Tibial nerve (tissue), 4 donors: ENCODE measurements at regions not wholly inside any gene's neighbourhood (a gene's known extent, or its start where the extent isn't known, plus 50 kb on each side); places are given as distances from the start of the nearest gene placed in this dataset.

Source experiments
- DNase-seq, 2 donors: peaks; one replicate each; pipeline ENCODE4 v3.0.0-alpha.2; 2019; ENCODE audit warnings: low spot score in 2 of 2
- H3K27ac ChIP-seq, 4 donors: fragments of 200-600 bp; sonication (generic) in 3 of 4; one replicate each; pipeline ENCODE4 v1.5.1; 2017 to 2019; ENCODE audit warnings: mild to moderate bottlenecking in 1 of 4
- H3K27me3 ChIP-seq, 2 donors: fragments of 200-600 bp; sonication (generic) in 1 of 2; one replicate each; pipeline versions ENCODE4 v1.5.1 to v1.6.0; 2017 to 2019
- H3K36me3 ChIP-seq, 3 donors: fragments of 200-600 bp; sonication (generic); one replicate each; pipeline ENCODE4 v1.5.1; 2018 to 2019
- H3K4me1 ChIP-seq, 4 donors: fragments of 200-600 bp; sonication (generic) in 3 of 4; one replicate each; pipeline ENCODE4 v1.5.1; 2017 to 2019
- H3K4me3 ChIP-seq, 4 donors: fragments of 200-600 bp; sonication (generic) in 3 of 4; one replicate each; pipeline ENCODE4 v1.5.1; 2017 to 2019; ENCODE audit warnings: mild to moderate bottlenecking in 1 of 4, moderate library complexity in 1 of 4
- H3K9me3 ChIP-seq, 4 donors: fragments of 200-600 bp; sonication (generic) in 3 of 4; one replicate each; pipeline ENCODE4 v1.5.1; 2017 to 2019
- EP300 ChIP-seq, 2 donors: sonication (generic); formaldehyde crosslinking; IDR thresholded peaks; one replicate each; pipeline ENCODE4 v1.6.1; 2017; ENCODE audit warnings: antibody characterized with exemption in 2 of 2, mild to moderate bottlenecking in 1 of 2
- POLR2A ChIP-seq, 2 donors: fragments of 450-650 bp; IDR thresholded peaks; one replicate each; pipeline ENCODE4 v1.6.1; 2017; ENCODE audit warnings: antibody characterized with exemption in 2 of 2, mild to moderate bottlenecking in 2 of 2, moderate library complexity in 2 of 2
- WGBS, 2 donors: methylation state at CpG; one replicate each; pipeline ENCODE4 v1.1.5; 2018; 5-methylcytosine and 5-hydroxymethylcytosine counted together
- TF ChIP-seq, protein P1 (sequence below), 5 experiments: fragments of 200-600 bp in 3 of 5; fragments of 450-650 bp in 2 of 5; sonication (generic) in 3 of 5; IDR thresholded peaks; one replicate each; pipeline ENCODE4 v1.5.1; 2016 to 2019; ENCODE audit warnings: antibody characterized with exemption in 5 of 5, mild to moderate bottlenecking in 3 of 5, moderate library complexity in 2 of 5

GRCh38 chr14:22500525-22500924, 88.5 kb downstream of the DAD1 start:
- DNase-seq, result no peak
- WGBS, 2 donors, result 80 to 87% methylated on average over 2 of the region's 2 CpGs
- TF ChIP-seq POLR2A (IDR thresholded peaks at IDR 0.05), result no peak
- TF ChIP-seq, protein P1, sequence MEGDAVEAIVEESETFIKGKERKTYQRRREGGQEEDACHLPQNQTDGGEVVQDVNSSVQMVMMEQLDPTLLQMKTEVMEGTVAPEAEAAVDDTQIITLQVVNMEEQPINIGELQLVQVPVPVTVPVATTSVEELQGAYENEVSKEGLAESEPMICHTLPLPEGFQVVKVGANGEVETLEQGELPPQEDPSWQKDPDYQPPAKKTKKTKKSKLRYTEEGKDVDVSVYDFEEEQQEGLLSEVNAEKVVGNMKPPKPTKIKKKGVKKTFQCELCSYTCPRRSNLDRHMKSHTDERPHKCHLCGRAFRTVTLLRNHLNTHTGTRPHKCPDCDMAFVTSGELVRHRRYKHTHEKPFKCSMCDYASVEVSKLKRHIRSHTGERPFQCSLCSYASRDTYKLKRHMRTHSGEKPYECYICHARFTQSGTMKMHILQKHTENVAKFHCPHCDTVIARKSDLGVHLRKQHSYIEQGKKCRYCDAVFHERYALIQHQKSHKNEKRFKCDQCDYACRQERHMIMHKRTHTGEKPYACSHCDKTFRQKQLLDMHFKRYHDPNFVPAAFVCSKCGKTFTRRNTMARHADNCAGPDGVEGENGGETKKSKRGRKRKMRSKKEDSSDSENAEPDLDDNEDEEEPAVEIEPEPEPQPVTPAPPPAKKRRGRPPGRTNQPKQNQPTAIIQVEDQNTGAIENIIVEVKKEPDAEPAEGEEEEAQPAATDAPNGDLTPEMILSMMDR (IDR thresholded peaks at IDR 0.05), result no peak
- no peak for TF ChIP-seq EP300 (IDR thresholded peaks at IDR 0.05)

GRCh38 chr14:22497671-22498093, 91.3 kb downstream of the DAD1 start:
- H3K4me1 ChIP-seq, result peaks cover 0 to 9% (median 0%) of the 10 kb centered on the region in 4 donors

More at GRCh38 chr14:22500525-22500924, 88.5 kb downstream of the DAD1 start:
- H3K36me3 ChIP-seq, result no peaks in the 10 kb centered on the region
- no peak overlapping the region for H3K27ac ChIP-seq
- H3K4me3 ChIP-seq, result no peak overlapping the region
- H3K27me3 ChIP-seq, result no peaks in the 10 kb centered on the region
- H3K4me1 ChIP-seq, result no peaks in the 10 kb centered on the region
- no peaks in the 10 kb centered on the region for H3K9me3 ChIP-seq

DNA sequence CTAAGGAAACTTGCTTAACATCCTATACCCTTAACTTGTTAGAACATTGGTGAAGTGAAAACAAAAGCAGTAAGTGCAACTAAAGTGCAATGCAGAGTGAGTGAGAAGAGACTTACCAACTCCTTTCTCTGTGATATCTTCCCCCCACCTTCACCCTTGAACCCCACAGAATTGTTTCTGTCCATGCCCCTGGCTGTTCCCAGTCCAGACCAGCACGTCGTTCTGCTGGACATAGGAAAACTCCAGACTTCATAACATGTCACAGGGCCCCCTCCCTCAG, 91.9 kb downstream of the DAD1 start:
- TF ChIP-seq, protein P1 (IDR thresholded peaks at IDR 0.05), result no peak
- TF ChIP-seq EP300 (IDR thresholded peaks at IDR 0.05), result no peak
- TF ChIP-seq POLR2A (IDR thresholded peaks at IDR 0.05), result no peak
- Histone ChIP-seq H3K4me3 (no peak overlapping the region), H3K27ac (no peak overlapping the region), H3K4me1 (peaks cover 0 to 15% (median 0%) of the 10 kb centered on the region in 4 donors), H3K36me3 (no peaks in the 10 kb centered on the region), H3K27me3 (no peaks in the 10 kb centered on the region), H3K9me3 (no peaks in the 10 kb centered on the region)
- WGBS, 2 donors, result 81 to 82% methylated on average over 2 of the region's 2 CpGs
- no peak for DNase-seq

More at GRCh38 chr14:22497671-22498093, 91.3 kb downstream of the DAD1 start:
- WGBS, 2 donors, result 82 to 94% methylated on average over 5 of the region's 5 CpGs
- no peak for DNase-seq
- TF ChIP-seq, protein P1 (IDR thresholded peaks at IDR 0.05), result no peak
- TF ChIP-seq EP300 (IDR thresholded peaks at IDR 0.05) (no peak), POLR2A (IDR thresholded peaks at IDR 0.05) (no peak)
- Histone ChIP-seq H3K4me3 (no peak overlapping the region), H3K27ac (no peak overlapping the region), H3K27me3 (no peaks in the 10 kb centered on the region), H3K9me3 (no peaks in the 10 kb centered on the region), H3K36me3 (no peaks in the 10 kb centered on the region)

GRCh38 chr14:22494486-22495135, 94.4 kb downstream of the DAD1 start:
- Histone ChIP-seq H3K4me1 (peaks cover 0 to 32% (median 0%) of the 10 kb centered on the region in 4 donors), H3K9me3 (no peaks in the 10 kb centered on the region), H3K27ac (peak overlapping the region in 1 of 4 donors; percentile 23)

GRCh38 chr14:22493753-22494152, 95.3 kb downstream of the DAD1 start:
- Histone ChIP-seq H3K9me3 (no peaks in the 10 kb centered on the region), H3K36me3 (no peaks in the 10 kb centered on the region), H3K4me1 (peaks cover 0 to 32% (median 0%) of the 10 kb centered on the region in 4 donors), H3K27me3 (no peaks in the 10 kb centered on the region), H3K4me3 (no peak overlapping the region), H3K27ac (peak overlapping the region in 1 of 4 donors; percentile 34)
- no peak for DNase-seq
- WGBS, 2 donors, result 88 to 91% methylated on average over 2 of the region's 2 CpGs
- TF ChIP-seq EP300 (IDR thresholded peaks at IDR 0.05), result no peak
- no peak for TF ChIP-seq POLR2A (IDR thresholded peaks at IDR 0.05)
- TF ChIP-seq, protein P1 (IDR thresholded peaks at IDR 0.05), result no peak

More at GRCh38 chr14:22494486-22495135, 94.4 kb downstream of the DAD1 start:
- Histone ChIP-seq H3K36me3 (no peaks in the 10 kb centered on the region), H3K27me3 (no peaks in the 10 kb centered on the region), H3K4me3 (no peak overlapping the region)
- no peak for DNase-seq
- WGBS, 2 donors, result 76 to 82% methylated on average over 5 of the region's 5 CpGs
- TF ChIP-seq POLR2A (IDR thresholded peaks at IDR 0.05) (no peak), EP300 (IDR thresholded peaks at IDR 0.05) (no peak)
- TF ChIP-seq, protein P1 (IDR thresholded peaks at IDR 0.05), result no peak
